IMR-90 (cell line): ENCODE measurements at regions not wholly inside any gene's neighbourhood (a gene's known extent, or its start where the extent isn't known, plus 50 kb on each side); places are given as distances from the start of the nearest gene placed in this dataset.

Source experiments
- ATAC-seq: fragments of 200-7000 bp; cut with Tn5 transposase; 2 replicates; pipeline ENCODE4 v1.9.1; 2020; ENCODE audit warnings: low read depth, mild to moderate bottlenecking, moderate library complexity
- BruUV-seq: library from RNA; stranded (reverse); fragments of 400-500 nt; replicated peaks from 2 replicates; lab custom pipeline; 2021; lab: Mats Ljungman, UMichigan
- CTCF ChIA-PET: fragments of 300-600 bp; formaldehyde crosslinking; extraction: SDS; loops from one replicate; lab custom pipeline; 2021; ENCODE audit warnings: antibody characterized with exemption; lab: Yijun Ruan, JAX
- POLR2A ChIA-PET: fragments of 300-600 bp; sonication (Branson Sonifier 250); formaldehyde crosslinking; loops from one replicate; lab custom pipeline; 2022; ENCODE audit warnings: antibody characterized with exemption; ENCODE audit not compliant: unreplicated experiment; lab: Charles Lee
- DNase-seq: peaks from one replicate; pipeline ENCODE4 v3.0.0; 2013
- H2AFZ ChIP-seq: replicated peaks from 2 replicates; pipeline ENCODE3; 2013; ENCODE audit warnings: low read length, mild to moderate bottlenecking; ENCODE audit not compliant: poor library complexity
- H2AK5ac ChIP-seq: 2 replicates; pipeline ENCODE4 v1.6.1; 2013; ENCODE audit warnings: low read depth, low read length, inconsistent platforms
- H2AK9ac ChIP-seq: replicated peaks from 2 replicates; pipeline ENCODE3; 2013; ENCODE audit warnings: mild to moderate bottlenecking, low read depth, low read length, moderate library complexity; ENCODE audit not compliant: poor library complexity
- H2BK120ac ChIP-seq: 2 replicates; pipeline ENCODE4 v1.6.1; 2013; ENCODE audit warnings: low read depth, low read length, inconsistent platforms
- H2BK15ac ChIP-seq: 3 replicates; pipeline ENCODE4 v1.6.1; 2013; ENCODE audit warnings: low read depth, low read length, inconsistent platforms
- H2BK20ac ChIP-seq: 2 replicates; pipeline ENCODE4 v1.6.1; 2013; ENCODE audit warnings: low read depth, mild to moderate bottlenecking, inconsistent platforms, low read length, moderate library complexity
- H2BK5ac ChIP-seq: 2 replicates; pipeline ENCODE4 v1.6.1; 2013; ENCODE audit warnings: mild to moderate bottlenecking, low read depth, low read length, inconsistent platforms; ENCODE audit not compliant: poor library complexity, severe bottlenecking
- H3K14ac ChIP-seq: replicated peaks from 2 replicates; pipeline ENCODE4 v1.6.1; 2013; ENCODE audit warnings: low read depth, low read length, inconsistent platforms
- H3K18ac ChIP-seq: 2 replicates; pipeline ENCODE4 v1.6.1; 2013; ENCODE audit warnings: low read depth, low read length, control low read depth
- H3K23ac ChIP-seq: 2 replicates; pipeline ENCODE4 v1.6.1; 2013; ENCODE audit warnings: low read depth, low read length, inconsistent platforms
- H3K27ac ChIP-seq: 2 replicates; pipeline ENCODE4 v1.5.1; 2013; ENCODE audit warnings: mild to moderate bottlenecking, control low read depth, low read length; ENCODE audit not compliant: insufficient read depth
- H3K27me3 ChIP-seq: 2 replicates; pipeline ENCODE4 v1.6.1; 2013; ENCODE audit warnings: low read length; ENCODE audit not compliant: control insufficient read depth, insufficient read depth
- H3K36me3 ChIP-seq: 2 replicates; pipeline ENCODE4 v1.6.1; 2013; ENCODE audit warnings: low read length, mixed read lengths; ENCODE audit not compliant: control insufficient read depth, insufficient read depth
- H3K4ac ChIP-seq: 2 replicates; pipeline ENCODE4 v1.6.1; 2013; ENCODE audit warnings: low read depth, low read length, inconsistent platforms
- H3K4me1 ChIP-seq: 2 replicates; pipeline ENCODE4 v1.6.1; 2013; ENCODE audit warnings: low read length, mixed read lengths; ENCODE audit not compliant: control insufficient read depth, insufficient read depth
- H3K4me2 ChIP-seq: 2 replicates; pipeline ENCODE4 v1.6.1; 2013; ENCODE audit warnings: low read depth, mild to moderate bottlenecking, control low read depth, low read length, moderate library complexity
- H3K4me3 ChIP-seq: 2 replicates; pipeline ENCODE4 v1.5.1; 2013; ENCODE audit warnings: low read depth, mild to moderate bottlenecking, control low read depth, low read length, moderate library complexity; ENCODE audit not compliant: insufficient read depth
- H3K56ac ChIP-seq: 2 replicates; pipeline ENCODE4 v1.6.1; 2013; ENCODE audit warnings: low read length, inconsistent platforms; ENCODE audit not compliant: insufficient read depth; ENCODE audit errors: extremely low read depth
- H3K79me1 ChIP-seq, 2 experiments: 2 replicates each; pipeline ENCODE4 v1.6.1; 2013; ENCODE audit warnings: low read length in 2 of 2, inconsistent platforms in 1 of 2, low read depth in 1 of 2
- H3K9ac ChIP-seq: 2 replicates; pipeline ENCODE4 v1.6.1; 2013; ENCODE audit warnings: low read depth, low read length, control low read depth
- H3K9me1 ChIP-seq: 2 replicates; pipeline ENCODE4 v1.6.1; 2013; ENCODE audit warnings: low read length, inconsistent platforms; ENCODE audit not compliant: insufficient read depth
- H3K9me3 ChIP-seq: 2 replicates; pipeline ENCODE4 v1.6.1; 2013; ENCODE audit warnings: low read length; ENCODE audit not compliant: control insufficient read depth, insufficient read depth
- H4K20me1 ChIP-seq: 2 replicates; pipeline ENCODE4 v1.6.1; 2013; ENCODE audit warnings: low read length, inconsistent platforms; ENCODE audit not compliant: insufficient read depth
- H4K5ac ChIP-seq: 2 replicates; pipeline ENCODE4 v1.6.1; 2013; ENCODE audit warnings: mild to moderate bottlenecking, low read depth, low read length, control low read depth
- H4K8ac ChIP-seq, 2 experiments: 2 replicates each; pipeline ENCODE4 v1.6.1; 2013; ENCODE audit warnings: low read depth in 2 of 2, low read length in 2 of 2, control low read depth in 1 of 2, inconsistent platforms in 1 of 2
- H4K91ac ChIP-seq: 2 replicates; pipeline ENCODE4 v1.6.1; 2013; ENCODE audit warnings: low read depth, low read length, inconsistent platforms; ENCODE audit not compliant: insufficient read depth
- BHLHE40 ChIP-seq: fragments of 150-350 bp; IDR thresholded peaks from 2 replicates; pipeline ENCODE4 v1.6.1; 2016; ENCODE audit warnings: mild to moderate bottlenecking, low read depth, low read length
- CHD1 ChIP-seq: IDR thresholded peaks from 2 replicates; pipeline ENCODE4 v1.6.1; 2012; ENCODE audit warnings: low read depth, low read length, improper control_type of control experiment
- FOS ChIP-seq: fragments of 150-350 bp; IDR thresholded peaks from 2 replicates; pipeline ENCODE4 v1.6.1; 2016; ENCODE audit warnings: low read depth, low read length
- MAFK ChIP-seq: IDR thresholded peaks from 2 replicates; pipeline ENCODE4 v1.6.1; 2012; ENCODE audit warnings: low read depth, low read length, improper control_type of control experiment
- POLR2A ChIP-seq: IDR thresholded peaks from 2 replicates; pipeline ENCODE4 v1.6.1; 2012; ENCODE audit warnings: mild to moderate bottlenecking, low read depth, low read length
- RFX5 ChIP-seq: IDR thresholded peaks from 2 replicates; pipeline ENCODE4 v1.8.0; 2012; ENCODE audit warnings: low read depth, mild to moderate bottlenecking, low read length, moderate library complexity
- SMC3 ChIP-seq: fragments of 150-350 bp; IDR thresholded peaks from 2 replicates; pipeline ENCODE4 v1.6.1; 2016; ENCODE audit warnings: low read depth, mild to moderate bottlenecking, antibody characterized with exemption, low read length, moderate library complexity
- WGBS, 2 experiments: methylation state at CpG; one replicate each; pipeline versions ENCODE4 v1.1.5 to v1.1.7; 2013; ENCODE audit warnings: missing lambda C conversion rate in 2 of 2; ENCODE audit not compliant: insufficient read length in 1 of 2; ENCODE audit errors: extremely low coverage in 2 of 2; 5-methylcytosine and 5-hydroxymethylcytosine counted together
- dilution Hi-C: fragments of 300-500 bp; cut with HindIII; formaldehyde crosslinking; loops from one replicate; pipeline ENCODE4 v1.14.3; 2018; ENCODE audit warnings: low sequenced_read_pairs; ENCODE audit not compliant: unreplicated experiment
- in situ Hi-C: fragments of 300-500 bp; cut with MboI; formaldehyde crosslinking; loops from 3 replicates; pipeline ENCODE4 v1.14.3; 2019; ENCODE audit warnings: low sequenced_read_pairs, inconsistent platforms, mixed read lengths
- intact Hi-C: fragments of 100-400 bp; cut with micrococcal nuclease; formaldehyde crosslinking; loops from 2 replicates; pipeline ENCODE4 v1.10.0; 2022

- H3K27ac ChIP-seq = no peak overlapping the region
- CTCF ChIA-PET = no interaction called here
- POLR2A ChIA-PET = no interaction called here
These were observed 86.8 kb upstream of the BCAR3 start for GRCh38 chr1:93768380-93768863.

More at GRCh38 chr1:93768380-93768863, 86.8 kb upstream of the BCAR3 start:
- DNase-seq (no peak), ATAC-seq (no peak)
- H2AFZ ChIP-seq = peak overlapping the region; percentile 13
- H3K23ac ChIP-seq = no peak overlapping the region
- no peak overlapping the region for H3K4me2 ChIP-seq
- no peak overlapping the region for H2BK120ac ChIP-seq
- H3K36me3 ChIP-seq = no peaks in the 10 kb centered on the region
- H3K4ac ChIP-seq = no peak overlapping the region
- no peak overlapping the region for H4K91ac ChIP-seq
- intact Hi-C loops = no loop called here
- H3K9ac ChIP-seq = no peak overlapping the region
- H2BK5ac ChIP-seq = no peak overlapping the region
- H2AK5ac ChIP-seq = no peak overlapping the region
- no TSS peak for BruUV-seq
- H4K8ac ChIP-seq = no peak overlapping the region
- no peaks in the 10 kb centered on the region for H3K79me1 ChIP-seq
- no peak overlapping the region for H3K18ac ChIP-seq
- H3K14ac ChIP-seq = no peak overlapping the region
- H2BK20ac ChIP-seq = no peak overlapping the region
- H2AK9ac ChIP-seq = no peak overlapping the region
- no peaks in the 10 kb centered on the region for H3K4me1 ChIP-seq
- in situ Hi-C loops = no loop called here
- H4K5ac ChIP-seq = no peak overlapping the region
- H3K27me3 ChIP-seq = peaks cover 16% of the 10 kb centered on the region; the same call in 1 of the 2 replicates
- no peak overlapping the region for H3K56ac ChIP-seq
- H3K4me3 ChIP-seq = no peak overlapping the region
- no peak overlapping the region for H2BK15ac ChIP-seq
- peaks cover 6% of the 10 kb centered on the region; the same call in 1 of the 2 replicates for H3K9me1 ChIP-seq
- no peaks in the 10 kb centered on the region for H4K20me1 ChIP-seq
- no peaks in the 10 kb centered on the region for H3K9me3 ChIP-seq
- TF ChIP-seq POLR2A (no peak), SMC3 (no peak), BHLHE40 (no peak), FOS (no peak), MAFK (no peak), RFX5 (no peak), CHD1 (no peak)
- dilution Hi-C loops = no loop called here
- 67% methylated on average over 1 of the region's 6 CpGs; no CpG with 5 or more reads in 1 of the 2 experiments for WGBS, 2 experiments
